ENCODE measurements at regions not wholly inside any gene's neighbourhood (a gene's known extent, or its start where the extent isn't known, plus 50 kb on each side); places are given as distances from the start of the nearest gene placed in this dataset.

DNA sequence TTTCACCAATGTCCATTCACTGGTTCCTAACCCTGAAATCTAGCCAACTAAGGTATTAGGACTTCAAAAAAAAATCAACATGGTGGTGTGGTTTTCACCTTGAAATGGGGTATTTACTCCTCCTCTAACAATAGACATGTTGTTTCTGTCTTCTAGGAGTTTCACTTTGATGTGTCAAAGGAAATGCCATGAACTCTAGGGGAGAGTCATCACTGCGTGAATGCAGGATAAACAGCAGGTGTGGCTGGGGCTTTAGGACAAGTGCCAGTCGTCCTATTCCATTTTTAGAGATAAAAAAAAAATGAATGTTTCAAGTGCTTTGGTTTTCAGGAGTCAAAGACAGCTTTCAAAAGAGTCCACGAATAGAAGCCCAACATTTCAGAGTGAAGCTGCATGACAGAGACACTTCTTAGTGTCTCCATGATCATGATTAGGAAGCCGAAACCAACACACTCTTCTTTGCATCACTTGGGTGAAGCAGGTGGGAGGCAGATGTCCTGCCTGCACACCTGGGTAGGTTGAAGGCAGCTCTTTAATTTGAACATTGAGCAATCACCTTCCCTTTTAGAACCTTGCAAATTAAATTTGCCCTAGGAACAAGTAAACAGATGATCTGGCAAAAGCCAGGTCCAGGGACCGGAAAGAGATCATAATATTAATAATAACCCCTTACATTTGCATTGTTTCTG, 328.5 kb upstream of the PRDM1 start:
- DNase-seq: no peak

DNA sequence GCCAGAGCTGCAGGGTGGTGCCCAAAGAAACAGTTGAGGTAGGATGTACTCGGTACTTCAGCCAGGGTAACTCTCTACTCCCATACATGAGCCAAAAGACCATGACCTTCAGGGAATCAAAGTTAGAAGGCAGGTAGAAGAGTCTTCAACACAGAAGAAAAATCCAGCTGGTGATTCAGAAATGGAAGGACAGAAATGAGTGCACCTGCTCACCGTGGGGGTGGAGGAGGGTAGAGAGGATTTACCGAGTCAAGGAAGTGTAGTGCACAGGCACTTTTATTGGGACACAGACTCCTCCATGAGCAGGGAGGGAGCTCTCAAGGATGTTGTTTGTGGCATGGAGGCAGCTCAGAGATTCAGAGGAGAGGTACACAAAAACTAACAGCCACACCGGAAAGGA, 330.3 kb upstream of the PRDM1 start:
- no peak for DNase-seq

DNA sequence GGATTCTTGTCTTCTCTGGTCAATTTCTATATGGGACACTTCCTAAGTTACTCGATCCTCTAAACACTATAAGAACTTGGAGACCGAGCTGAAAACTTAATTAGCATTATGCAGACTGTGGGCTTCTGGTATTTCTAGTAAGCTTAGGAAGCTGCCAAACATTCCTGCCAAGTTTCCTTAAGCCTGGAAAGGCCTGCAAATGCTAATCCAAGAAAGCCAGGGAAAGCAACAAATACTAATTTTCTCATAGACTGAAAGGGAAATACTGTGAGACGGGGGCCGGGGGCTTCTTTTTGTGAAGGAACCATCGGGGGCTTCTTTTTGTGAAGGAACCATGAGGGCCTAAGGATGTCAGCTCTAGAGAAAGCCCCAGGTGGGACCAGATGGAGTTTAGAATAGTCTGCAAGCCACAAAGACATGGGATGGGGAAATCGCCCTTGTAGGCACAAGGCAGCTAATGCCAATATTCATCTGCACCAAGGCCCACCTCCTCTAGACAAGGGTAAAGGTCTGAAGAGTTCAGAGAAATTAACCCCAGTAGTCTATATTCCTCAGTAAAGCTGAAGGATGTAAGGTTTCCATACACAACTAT, 332.4 kb upstream of the PRDM1 start:
- DNase-seq: peak; percentile 66

DNA sequence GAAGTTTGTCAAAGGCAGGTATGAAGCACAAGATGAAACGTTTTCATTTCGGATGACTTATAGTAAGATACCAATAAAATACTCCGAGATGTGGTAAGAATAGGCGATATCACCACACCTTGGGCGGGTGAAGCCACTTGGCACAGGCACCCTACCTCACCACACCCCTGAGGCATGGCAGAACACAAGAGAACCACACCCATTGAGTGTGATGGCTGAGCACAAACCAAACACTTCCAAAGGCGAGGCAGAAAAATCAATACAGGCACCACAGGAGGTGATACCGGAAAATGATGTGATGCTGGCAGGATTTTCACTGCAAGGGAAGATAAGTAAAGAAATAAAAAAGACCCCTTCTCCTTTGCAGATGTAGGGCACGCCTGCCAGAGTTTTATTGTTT, 332.9 kb upstream of the PRDM1 start:
- no peak for DNase-seq

DNA sequence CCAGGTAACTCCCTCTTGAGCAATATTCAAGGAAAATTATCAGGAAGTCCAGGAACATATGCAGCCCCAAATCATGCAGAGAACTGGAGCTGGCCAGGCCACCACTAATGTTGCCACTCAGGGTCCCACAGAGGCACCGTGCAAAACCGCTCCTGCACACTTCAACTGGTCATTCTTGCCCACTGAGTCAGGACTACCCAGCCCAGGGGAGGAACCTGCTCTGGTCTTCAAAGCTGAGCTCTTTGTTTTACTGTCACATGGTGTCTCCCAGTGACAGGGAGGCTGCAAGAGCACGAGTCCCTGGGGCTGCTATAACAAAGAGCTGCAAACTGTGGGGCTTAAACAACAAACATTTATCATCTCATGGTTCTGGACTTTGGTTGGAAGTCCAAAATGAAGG, 336.0 kb upstream of the PRDM1 start:
- DNase-seq: no peak

DNA sequence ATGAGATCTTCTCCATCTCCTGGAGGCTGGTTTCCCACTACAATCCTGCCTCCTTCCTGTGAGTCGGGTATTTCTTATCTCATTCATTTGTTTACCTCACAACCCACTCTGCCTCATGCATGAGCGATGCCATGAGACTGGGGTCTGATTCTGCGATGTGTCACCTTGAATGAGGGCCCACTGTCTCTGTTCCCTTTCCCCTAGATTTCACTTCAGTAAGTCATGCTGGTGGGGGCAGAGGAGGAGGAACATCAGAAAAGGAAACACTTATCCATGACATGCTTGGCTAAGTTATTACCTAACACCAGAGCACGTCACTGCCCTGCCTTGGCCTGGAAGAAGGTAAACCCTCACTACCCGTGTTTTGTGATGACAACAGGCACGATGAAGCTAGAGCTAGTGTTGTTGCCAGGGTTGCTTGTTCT, 337.4 kb upstream of the PRDM1 start:
- no peak for DNase-seq

DNA sequence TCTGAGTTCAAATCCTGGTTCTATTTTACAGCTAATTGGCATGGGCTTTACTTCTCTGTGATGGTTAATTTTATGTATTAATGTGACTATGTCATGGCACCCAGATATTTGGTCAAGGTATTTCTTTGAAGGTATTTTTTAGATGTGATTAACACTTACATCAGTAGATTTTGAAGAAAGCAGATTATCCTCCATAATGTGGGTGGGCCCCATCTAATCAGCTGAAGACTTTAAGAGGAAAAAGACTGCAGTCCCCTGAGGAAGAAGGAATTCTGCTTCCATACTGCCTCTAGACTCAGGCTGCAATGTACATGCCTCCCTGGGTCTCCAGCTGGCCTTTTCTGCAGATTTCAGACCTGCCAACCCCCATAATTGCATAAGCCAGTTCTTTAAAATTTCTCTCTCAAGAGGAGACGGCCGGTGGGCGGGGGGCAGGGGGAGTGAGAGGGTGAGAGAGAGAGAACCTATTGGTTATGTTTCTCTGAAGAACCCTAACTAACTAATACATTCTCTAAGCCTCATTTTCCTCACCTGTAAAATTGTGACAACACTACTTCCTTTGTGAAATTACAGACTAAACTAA, 338.2 kb upstream of the PRDM1 start:
- DNase-seq: no peak

DNA sequence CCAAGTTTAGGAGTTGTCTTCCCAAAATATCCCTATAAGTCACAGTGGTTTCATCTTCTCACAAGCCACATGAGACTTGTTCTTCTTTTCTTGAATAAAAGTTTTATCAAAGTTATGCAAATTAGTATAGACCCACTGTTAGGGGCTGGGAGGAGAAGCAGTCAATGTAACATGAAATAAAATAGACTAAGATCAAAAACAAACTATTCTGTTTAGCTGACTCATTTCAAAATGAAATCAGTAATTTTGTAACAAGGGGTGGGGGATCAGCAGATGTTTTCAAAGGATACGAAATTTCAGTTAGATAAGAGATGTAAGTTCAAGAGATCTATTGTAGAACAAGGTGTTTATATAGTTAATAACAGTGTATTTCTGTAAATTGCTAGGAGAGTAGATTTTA, 339.6 kb upstream of the PRDM1 start:
- DNase-seq: no peak

DNA sequence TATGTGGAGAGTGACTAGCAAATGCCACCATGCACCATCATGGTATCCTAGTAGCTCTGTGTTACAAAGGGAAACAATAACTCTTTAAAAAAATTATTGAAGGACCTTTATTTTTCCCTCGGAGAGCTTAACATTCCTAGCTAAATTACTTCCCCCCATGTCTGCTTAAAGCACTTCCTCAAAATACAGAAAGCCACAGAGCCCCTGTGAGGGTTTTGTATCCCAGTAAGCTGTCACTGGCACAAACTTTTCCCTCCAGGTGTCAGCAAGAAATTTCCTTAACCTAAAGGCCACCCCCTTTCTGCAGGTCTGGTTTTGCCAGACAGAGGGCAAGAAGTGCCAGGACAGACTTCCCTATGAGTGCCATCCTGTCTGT, 340.0 kb upstream of the PRDM1 start:
- DNase-seq: no peak

DNA sequence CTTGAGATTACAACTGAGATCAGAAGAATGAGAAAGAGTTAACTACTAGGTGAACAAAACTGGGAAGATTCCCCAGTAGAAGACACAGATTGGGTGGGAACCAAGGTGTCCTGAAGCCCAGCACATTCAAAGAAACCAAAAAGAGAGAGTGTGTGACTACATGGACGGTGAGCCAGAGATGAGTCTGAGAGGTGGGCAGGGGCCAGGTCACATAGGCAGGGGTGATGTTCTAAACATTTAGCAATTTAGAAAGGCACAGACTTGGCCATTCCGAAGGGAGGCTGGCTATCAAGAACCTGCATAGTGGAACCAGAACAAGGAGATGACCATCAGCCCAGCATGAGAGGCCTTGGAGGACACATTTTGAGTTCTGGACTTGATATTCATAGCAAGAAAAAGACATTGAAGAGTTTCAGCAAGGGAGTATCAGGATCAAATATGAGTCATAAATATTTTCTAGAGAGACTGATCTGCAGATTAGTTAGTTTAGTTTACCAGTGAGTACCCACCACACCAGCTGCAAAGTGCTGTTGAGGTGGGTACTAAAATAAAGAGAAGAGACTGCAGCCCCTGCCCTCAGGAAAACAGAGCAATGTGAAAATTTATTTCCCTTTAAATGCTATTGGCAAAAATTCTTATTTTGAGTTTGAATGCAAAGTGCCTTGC, 340.5 kb upstream of the PRDM1 start:
- DNase-seq: no peak

DNA sequence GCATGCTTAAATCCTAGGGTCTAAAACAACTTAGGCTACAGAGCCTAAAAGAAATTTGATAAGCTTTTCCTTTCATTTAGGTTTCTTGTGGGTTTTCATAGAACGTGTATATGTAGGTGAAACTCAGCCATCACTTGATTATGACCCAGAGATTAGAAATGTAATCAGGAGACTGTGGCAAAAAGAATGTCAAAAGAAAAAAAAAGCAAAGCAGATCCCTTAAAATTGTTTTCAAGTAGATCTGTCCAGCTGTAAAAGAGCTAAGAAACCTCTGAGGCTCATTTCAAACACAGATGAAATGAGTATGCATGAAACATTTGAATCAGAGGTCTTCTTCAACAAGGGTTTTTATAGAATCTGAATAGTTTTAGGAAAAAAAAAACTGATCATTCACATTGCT, 341.3 kb upstream of the PRDM1 start:
- no peak for DNase-seq

DNA sequence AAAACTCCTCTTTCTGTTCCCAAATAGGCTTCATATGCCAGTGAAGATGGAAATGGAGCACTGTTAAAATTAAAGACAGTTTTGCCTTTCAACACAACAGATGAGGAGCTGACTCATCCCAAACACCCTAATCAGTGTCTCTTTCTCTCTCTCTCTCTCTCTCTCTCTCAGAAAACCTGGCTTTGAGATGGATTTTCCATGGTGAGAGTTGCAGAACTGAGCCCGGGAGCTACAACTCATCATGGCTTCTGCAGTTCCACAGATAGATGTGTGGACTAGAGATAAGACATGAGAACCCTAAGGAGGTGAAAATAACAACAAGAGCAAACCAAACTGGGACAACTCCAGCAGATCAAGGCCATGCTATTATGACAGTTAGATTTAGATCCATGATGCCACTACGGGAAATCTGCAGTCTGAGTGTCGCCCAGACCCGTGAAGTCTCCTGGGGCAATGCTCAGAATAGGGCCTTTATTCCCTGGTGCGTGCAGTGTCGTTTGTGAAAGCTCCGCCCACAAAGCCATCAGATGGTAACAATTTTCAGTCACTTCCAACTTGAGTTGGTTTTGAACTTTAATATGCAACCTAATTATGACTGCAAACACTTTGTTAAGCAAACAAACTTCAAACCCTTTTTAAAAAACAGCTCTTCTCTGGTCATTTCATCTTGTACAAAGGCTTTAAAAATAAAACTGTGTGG, 338.2 kb upstream of the PREP start:
- no peak for DNase-seq

DNA sequence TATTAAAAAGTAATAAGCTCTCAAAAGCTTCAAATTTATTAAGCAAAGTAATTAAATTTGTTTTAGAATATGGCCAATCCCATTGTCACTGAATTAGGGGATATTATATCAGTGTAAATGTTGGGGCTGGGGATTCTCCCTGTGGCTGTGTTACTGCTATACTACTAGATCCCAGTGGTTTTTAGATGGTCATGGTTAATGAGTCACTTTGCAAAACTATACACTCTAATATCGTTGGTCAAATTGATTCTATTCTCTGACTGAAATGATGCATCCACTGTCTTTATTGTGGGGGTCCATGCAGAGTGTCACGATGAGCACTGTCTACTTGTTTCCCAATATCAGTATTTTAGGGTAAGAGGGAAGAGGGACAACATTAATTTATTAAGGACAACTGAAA, 336.9 kb upstream of the PREP start:
- no peak for DNase-seq

DNA sequence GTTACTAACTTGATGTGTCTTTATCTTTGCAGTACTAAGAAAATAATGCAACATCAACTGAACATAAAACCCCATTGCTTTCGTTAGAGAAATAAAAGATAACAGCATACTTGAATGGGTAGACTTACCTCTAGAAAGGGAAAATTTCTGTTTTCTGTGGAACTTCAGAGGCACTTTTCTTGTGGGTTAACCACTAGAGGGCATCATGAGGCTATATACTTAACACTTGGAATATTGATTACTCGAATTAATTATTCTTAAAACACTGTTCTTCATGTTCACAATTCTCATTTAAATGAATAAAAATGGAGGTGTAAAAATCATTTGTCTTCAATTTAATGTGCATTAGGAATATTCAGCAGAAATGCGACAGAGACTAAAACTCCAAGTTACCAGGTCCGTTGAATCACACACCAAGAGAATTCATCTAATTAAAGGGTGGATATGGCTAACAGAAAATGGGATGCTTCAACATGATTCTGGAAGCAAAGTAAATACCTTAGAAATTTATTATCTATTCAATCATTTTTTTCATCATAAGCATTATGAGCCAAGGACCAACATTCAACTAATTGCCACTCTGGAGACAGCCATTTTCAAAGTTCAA, 330.8 kb upstream of the PREP start:
- DNase-seq: no peak

DNA sequence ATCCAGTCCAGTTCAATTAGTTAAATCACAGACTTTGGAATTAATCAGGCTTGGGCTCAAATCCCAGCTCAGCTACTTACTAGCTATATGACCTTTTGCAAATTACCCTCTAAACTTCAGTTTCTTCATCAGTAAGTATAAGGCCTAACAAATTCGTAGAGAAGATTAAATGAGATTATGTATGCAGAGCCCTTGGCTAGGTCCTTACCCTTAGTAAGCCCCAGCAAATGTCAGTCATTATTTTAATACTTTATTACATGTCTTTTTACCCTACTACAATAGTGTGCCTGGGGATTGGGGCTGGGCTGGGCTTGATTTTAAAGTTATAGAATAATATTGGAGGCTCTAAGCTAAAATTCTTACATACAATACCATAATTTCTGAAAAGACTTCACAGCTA, 326.1 kb upstream of the PREP start:
- DNase-seq: no peak

DNA sequence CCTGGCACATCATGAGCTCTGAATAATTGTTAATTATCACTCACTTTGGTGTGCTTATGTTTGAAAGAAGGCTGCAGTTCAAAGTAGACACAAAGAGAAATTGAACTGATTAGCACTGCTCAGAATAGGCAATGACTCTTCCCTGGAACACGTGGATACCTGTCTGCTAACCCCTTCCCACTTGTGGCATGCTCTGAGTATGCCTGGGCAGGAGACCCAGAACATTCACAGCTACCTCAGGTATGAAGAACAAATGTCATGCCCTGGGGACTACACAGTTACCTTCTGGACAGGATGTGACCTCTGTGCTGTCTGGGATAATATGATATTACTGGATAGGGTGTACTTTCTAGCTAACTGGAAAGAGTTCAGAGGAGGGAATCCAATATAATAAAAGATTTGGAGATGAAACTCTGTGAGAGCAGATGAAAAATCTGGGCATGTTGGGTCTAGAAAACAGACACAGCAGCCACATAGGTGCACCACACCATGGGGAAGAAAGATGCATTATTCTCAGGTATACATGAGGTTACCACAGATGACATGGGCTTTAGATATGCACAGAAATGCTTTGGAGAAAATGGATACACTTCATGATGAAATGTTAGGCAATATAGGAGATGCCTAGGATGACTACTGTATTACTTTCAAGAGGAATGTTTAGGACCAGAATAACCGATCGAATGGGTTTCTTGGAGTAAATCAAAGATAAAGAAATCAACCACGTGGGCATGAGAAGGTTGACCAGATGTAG, 324.2 kb upstream of the PREP start:
- no peak for DNase-seq

DNA sequence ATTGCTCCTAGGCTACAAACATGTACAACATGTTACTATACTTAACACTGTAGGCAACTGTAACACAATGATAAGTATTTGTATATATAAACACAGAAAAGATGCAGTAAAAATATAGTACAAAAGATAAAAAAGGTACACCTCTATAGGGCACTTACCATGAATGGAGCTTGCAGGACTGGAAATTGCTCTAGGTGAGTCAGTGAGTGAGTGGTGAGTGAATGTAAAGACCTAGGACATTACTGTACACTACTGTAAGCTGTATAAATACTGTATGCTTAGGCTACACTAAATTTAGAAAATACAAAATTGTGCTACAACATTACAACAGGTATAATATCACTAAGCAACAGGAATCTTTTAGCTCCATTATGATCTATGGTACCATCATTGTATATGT, 312.0 kb upstream of the PREP start:
- DNase-seq: no peak

DNA sequence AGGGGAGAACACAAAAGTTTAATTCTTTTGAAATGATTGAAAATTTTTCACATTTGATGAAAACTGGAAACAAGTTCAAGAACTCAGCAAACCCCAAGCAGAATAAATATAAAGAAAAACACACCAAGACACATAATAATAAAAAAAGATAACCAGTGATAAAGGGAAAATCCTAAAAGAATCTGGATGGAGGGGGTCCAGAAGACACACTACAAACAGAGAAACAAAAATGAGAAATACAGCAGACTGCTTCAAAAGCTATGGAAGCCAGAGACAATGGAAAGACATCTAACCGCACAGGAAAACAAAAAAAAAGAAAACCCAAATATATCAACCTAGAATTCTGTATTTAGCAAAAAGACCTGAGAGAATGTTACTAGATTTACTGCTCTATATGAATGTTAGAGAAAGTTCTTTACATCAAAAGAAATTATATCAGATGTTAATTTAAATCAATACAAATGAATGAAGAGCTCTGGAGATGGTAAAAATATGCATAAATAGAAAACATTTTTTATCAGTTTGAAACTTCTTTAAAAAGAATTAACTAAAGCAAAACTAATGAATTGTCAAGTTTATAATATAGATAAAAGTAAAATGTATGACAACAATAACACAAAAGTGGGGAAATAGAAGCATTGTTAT, 310.7 kb upstream of the PREP start:
- no peak for DNase-seq

DNA sequence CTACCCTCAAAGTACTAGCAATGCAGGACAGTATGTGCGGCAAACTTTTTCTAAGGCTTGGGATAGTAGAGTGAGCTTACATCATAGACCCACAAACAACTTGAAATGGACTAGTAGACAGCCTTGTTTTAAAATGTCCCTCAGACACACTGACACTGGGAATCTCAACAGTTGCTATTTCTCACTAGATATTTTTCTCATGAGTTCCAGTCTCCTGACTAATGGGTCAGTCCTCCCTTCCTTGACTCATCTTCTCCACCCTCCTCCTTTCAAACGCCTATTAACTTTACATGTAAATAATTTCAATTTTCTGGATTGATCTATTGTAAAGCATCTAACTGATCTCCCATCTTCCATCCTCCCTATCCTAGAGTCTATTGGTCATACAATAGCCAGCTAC, 308.3 kb upstream of the PREP start:
- DNase-seq: no peak

DNA sequence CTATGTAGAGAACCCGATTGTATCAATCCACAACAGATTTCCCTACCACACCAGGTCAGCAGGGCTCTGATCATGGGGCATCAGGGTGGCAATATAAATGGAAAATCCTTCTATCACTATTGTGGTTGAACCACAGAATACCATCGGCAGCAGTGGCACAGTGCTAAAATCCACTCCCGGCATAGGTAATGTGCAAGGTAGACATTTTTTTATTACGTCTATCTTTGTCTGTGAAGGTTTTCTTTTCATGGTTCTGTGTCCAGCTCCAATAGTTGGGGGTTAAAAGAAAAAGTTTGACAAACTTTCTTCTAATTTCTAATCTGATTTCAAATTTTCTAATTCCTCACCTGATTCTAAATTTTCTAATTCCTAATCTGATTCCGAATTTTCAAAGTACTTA, 302.7 kb upstream of the PREP start:
- DNase-seq: no peak

DNA sequence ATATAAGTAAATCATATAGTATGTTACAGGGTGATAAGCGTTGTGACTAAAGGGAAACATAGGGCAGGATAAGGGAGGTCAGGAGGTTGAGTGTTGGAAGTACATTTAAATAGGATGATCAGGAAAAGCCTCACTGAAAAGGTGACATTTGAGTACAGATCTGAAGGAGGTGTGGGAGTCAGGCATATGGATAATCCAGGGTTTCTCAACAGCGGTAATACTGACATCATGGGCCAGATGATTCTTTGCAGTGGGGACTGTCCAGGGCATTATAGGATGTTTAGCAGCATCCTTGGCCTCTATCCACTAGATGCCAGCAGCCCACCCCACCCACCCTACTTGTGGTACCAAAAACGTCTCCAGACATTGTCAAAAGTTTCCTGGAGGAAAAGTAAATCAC, 292.6 kb upstream of the PREP start:
- DNase-seq: no peak

Data from hindlimb muscle (tissue), 1 donor.